ENCODE measurements at regions not wholly inside any gene's neighbourhood (a gene's known extent, or its start where the extent isn't known, plus 50 kb on each side); places are given as distances from the start of the nearest gene placed in this dataset.

DNA sequence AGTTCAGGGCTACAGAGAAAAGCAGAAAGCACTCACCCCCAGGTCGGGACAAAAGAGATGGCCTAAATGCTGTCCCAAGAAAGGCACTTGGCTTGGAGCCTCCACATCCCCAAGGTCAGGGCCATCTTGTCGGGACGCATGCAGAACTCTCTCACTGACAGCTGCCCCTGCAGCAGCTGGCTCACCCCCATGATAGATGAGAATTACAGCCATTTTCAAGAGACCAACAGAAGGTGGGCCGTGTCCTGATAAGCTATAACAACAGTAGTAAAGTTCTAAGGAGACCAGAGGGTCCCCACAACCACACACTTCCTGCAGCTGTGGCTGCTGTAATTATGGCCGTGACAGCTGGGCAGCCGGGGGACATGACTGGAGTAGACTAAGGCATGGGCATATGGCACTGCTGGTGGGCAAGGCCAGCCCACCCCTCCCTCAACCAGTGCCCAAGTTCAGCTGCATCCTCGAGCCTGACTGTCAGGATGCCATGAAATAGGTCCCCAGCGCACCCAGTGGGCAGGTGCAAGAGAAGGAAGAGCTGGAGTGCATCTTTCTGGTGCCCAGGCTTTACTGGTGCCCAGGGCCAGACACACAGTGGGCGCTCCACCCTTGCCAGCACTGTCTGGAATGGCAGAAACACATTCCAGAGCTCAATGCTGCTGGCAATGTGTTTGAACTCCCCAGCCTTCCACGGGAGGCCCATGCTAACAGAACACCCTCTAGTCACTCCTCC is 436.7 kb upstream of the ZNF507 start:
- TF ChIP-seq EZH2phosphoT487 (IDR thresholded peaks at IDR 0.05; ENCODE audit: low read depth): no peak
- TF ChIP-seq, protein P1, sequence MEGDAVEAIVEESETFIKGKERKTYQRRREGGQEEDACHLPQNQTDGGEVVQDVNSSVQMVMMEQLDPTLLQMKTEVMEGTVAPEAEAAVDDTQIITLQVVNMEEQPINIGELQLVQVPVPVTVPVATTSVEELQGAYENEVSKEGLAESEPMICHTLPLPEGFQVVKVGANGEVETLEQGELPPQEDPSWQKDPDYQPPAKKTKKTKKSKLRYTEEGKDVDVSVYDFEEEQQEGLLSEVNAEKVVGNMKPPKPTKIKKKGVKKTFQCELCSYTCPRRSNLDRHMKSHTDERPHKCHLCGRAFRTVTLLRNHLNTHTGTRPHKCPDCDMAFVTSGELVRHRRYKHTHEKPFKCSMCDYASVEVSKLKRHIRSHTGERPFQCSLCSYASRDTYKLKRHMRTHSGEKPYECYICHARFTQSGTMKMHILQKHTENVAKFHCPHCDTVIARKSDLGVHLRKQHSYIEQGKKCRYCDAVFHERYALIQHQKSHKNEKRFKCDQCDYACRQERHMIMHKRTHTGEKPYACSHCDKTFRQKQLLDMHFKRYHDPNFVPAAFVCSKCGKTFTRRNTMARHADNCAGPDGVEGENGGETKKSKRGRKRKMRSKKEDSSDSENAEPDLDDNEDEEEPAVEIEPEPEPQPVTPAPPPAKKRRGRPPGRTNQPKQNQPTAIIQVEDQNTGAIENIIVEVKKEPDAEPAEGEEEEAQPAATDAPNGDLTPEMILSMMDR (IDR thresholded peaks at IDR 0.05; ENCODE audit: low read depth, low read length): no peak
- H3K4me2 ChIP-seq (ENCODE audit: low read length): no peak overlapping the region
- H3K27ac ChIP-seq (ENCODE audit: low read length): no peak overlapping the region
- no peaks in the 10 kb centered on the region for H3K4me1 ChIP-seq (ENCODE audit: low read length)
- H2AFZ ChIP-seq (ENCODE audit: low read depth, low read length): no peak overlapping the region
- H3K4me3 ChIP-seq (ENCODE audit: low read length): no peak overlapping the region
- H4K20me1 ChIP-seq (ENCODE audit: insufficient read depth, low read length): no peaks in the 10 kb centered on the region
- no peaks in the 10 kb centered on the region for H3K79me2 ChIP-seq (ENCODE audit: low read length)
- H3K9ac ChIP-seq (ENCODE audit: low read length): no peak overlapping the region
- H3K9me3 ChIP-seq (ENCODE audit: insufficient read depth, low read length): no peaks in the 10 kb centered on the region
- no peaks in the 10 kb centered on the region for H3K27me3 ChIP-seq (ENCODE audit: low read depth, low read length)
- no peaks in the 10 kb centered on the region for H3K36me3 ChIP-seq (replicated peaks; ENCODE audit: low read depth, low read length)

- Histone ChIP-seq H3K79me2 (ENCODE audit: low read length) (no peaks in the 10 kb centered on the region), H3K9me3 (ENCODE audit: insufficient read depth, low read length) (no peaks in the 10 kb centered on the region), H3K36me3 (replicated peaks; ENCODE audit: low read depth, low read length) (no peaks in the 10 kb centered on the region), H3K4me3 (ENCODE audit: low read length) (no peak overlapping the region), H3K27ac (ENCODE audit: low read length) (no peak overlapping the region), H4K20me1 (ENCODE audit: insufficient read depth, low read length) (no peaks in the 10 kb centered on the region), H3K4me2 (ENCODE audit: low read length) (no peak overlapping the region), H2AFZ (ENCODE audit: low read depth, low read length) (no peak overlapping the region), H3K9ac (ENCODE audit: low read length) (no peak overlapping the region), H3K4me1 (ENCODE audit: low read length) (no peaks in the 10 kb centered on the region), H3K27me3 (ENCODE audit: low read depth, low read length) (no peaks in the 10 kb centered on the region)
- TF ChIP-seq, protein P1 (IDR thresholded peaks at IDR 0.05; ENCODE audit: low read depth, low read length): no peak
- no peak for TF ChIP-seq EZH2phosphoT487 (IDR thresholded peaks at IDR 0.05; ENCODE audit: low read depth)
Measured at GRCh38 chr19:31910224-31910623, 435.2 kb upstream of the ZNF507 start.

- Histone ChIP-seq H3K36me3 (replicated peaks; ENCODE audit: low read depth, low read length) (no peaks in the 10 kb centered on the region), H3K4me1 (ENCODE audit: low read length) (no peaks in the 10 kb centered on the region), H2AFZ (ENCODE audit: low read depth, low read length) (no peak overlapping the region), H3K79me2 (ENCODE audit: low read length) (no peaks in the 10 kb centered on the region), H3K9ac (ENCODE audit: low read length) (no peak overlapping the region), H3K9me3 (ENCODE audit: insufficient read depth, low read length) (no peaks in the 10 kb centered on the region), H3K4me2 (ENCODE audit: low read length) (no peak overlapping the region), H3K27ac (ENCODE audit: low read length) (no peak overlapping the region), H3K4me3 (ENCODE audit: low read length) (no peak overlapping the region), H3K27me3 (ENCODE audit: low read depth, low read length) (no peaks in the 10 kb centered on the region), H4K20me1 (ENCODE audit: insufficient read depth, low read length) (no peaks in the 10 kb centered on the region)
- TF ChIP-seq, protein P1 (IDR thresholded peaks at IDR 0.05; ENCODE audit: low read depth, low read length): no peak
- no peak for TF ChIP-seq EZH2phosphoT487 (IDR thresholded peaks at IDR 0.05; ENCODE audit: low read depth)
Measured at GRCh38 chr19:31911577-31911976, 433.8 kb upstream of the ZNF507 start.

- no peak overlapping the region for H3K4me2 ChIP-seq (ENCODE audit: low read length)
- no peaks in the 10 kb centered on the region for H4K20me1 ChIP-seq (ENCODE audit: insufficient read depth, low read length)
- no peak overlapping the region for H3K27ac ChIP-seq (ENCODE audit: low read length)
- H3K9me3 ChIP-seq (ENCODE audit: insufficient read depth, low read length): no peaks in the 10 kb centered on the region
- no peaks in the 10 kb centered on the region for H3K79me2 ChIP-seq (ENCODE audit: low read length)
- no peaks in the 10 kb centered on the region for H3K36me3 ChIP-seq (replicated peaks; ENCODE audit: low read depth, low read length)
- H3K4me3 ChIP-seq (ENCODE audit: low read length): no peak overlapping the region
- H2AFZ ChIP-seq (ENCODE audit: low read depth, low read length): no peak overlapping the region
- TF ChIP-seq, protein P1 (IDR thresholded peaks at IDR 0.05; ENCODE audit: low read depth, low read length): no peak
- TF ChIP-seq EZH2phosphoT487 (IDR thresholded peaks at IDR 0.05; ENCODE audit: low read depth): no peak
- no peaks in the 10 kb centered on the region for H3K27me3 ChIP-seq (ENCODE audit: low read depth, low read length)
- no peaks in the 10 kb centered on the region for H3K4me1 ChIP-seq (ENCODE audit: low read length)
- H3K9ac ChIP-seq (ENCODE audit: low read length): no peak overlapping the region
Measured at GRCh38 chr19:31913103-31913661, 432.2 kb upstream of the ZNF507 start.

Data from OCI-LY3 (cell line).